ENCODE measurements at regions not wholly inside any gene's neighbourhood (a gene's known extent, or its start where the extent isn't known, plus 50 kb on each side); places are given as distances from the start of the nearest gene placed in this dataset.

DNA sequence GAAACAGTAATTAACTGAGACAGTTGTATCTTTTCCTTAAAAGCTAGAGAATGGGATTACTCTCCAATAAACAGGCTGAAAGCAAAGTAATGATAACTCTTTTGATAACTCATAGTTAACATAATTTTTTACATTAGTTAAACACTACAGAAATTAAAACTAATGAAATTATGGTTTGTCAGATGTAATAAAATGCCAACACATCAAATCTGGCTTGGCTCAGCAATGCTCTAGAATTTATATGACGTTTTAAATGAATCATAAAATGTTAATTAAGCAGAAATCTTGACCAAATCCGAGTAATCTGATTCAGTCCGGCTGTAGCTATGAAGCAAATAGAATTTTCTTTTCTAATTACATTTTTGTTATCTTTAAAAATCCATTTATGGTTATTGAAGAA, 244.2 kb upstream of the NR3C2 start:
- no peak for TF ChIP-seq CTCF (IDR thresholded peaks at IDR 0.05)
- Mint-ChIP-seq H3K36me3 (ENCODE audit: low read depth) (no peaks in the 10 kb centered on the region), H3K9me3 (no peaks in the 10 kb centered on the region), H3K4me1 (no peaks in the 10 kb centered on the region), H3K27ac (no peak overlapping the region), H3K4me3 (no peak overlapping the region), H3K27me3 (ENCODE audit: low read depth, poor library complexity) (peaks cover 8% of the 10 kb centered on the region)
- DNase-seq, result no peak

- TF ChIP-seq CTCF (IDR thresholded peaks at IDR 0.05), result no peak
- Mint-ChIP-seq H3K27me3 (ENCODE audit: low read depth, poor library complexity) (peaks cover 12% of the 10 kb centered on the region), H3K4me1 (no peaks in the 10 kb centered on the region)
Measured at GRCh38 chr4:148684638-148685037, 242.4 kb upstream of the NR3C2 start.

GRCh38 chr4:148680884-148681283, 238.7 kb upstream of the NR3C2 start:
- H3K36me3 Mint-ChIP-seq (ENCODE audit: low read depth), result no peaks in the 10 kb centered on the region
- H3K27me3 Mint-ChIP-seq (ENCODE audit: low read depth, poor library complexity), result peaks cover 12% of the 10 kb centered on the region
- H3K9me3 Mint-ChIP-seq, result no peaks in the 10 kb centered on the region
- no peak for DNase-seq
- H3K27ac Mint-ChIP-seq, result no peak overlapping the region
- H3K4me3 Mint-ChIP-seq, result no peak overlapping the region
- H3K4me1 Mint-ChIP-seq, result no peaks in the 10 kb centered on the region
- no peak for TF ChIP-seq CTCF (IDR thresholded peaks at IDR 0.05)

More at GRCh38 chr4:148684638-148685037, 242.4 kb upstream of the NR3C2 start:
- Mint-ChIP-seq H3K36me3 (ENCODE audit: low read depth) (no peaks in the 10 kb centered on the region), H3K9me3 (no peaks in the 10 kb centered on the region), H3K4me3 (no peak overlapping the region), H3K27ac (no peak overlapping the region)
- no peak for DNase-seq

GRCh38 chr4:148676344-148676743, 234.1 kb upstream of the NR3C2 start:
- no peak overlapping the region for H3K4me3 Mint-ChIP-seq
- no peak overlapping the region for H3K27ac Mint-ChIP-seq
- no peaks in the 10 kb centered on the region for H3K9me3 Mint-ChIP-seq
- peaks cover 4% of the 10 kb centered on the region for H3K27me3 Mint-ChIP-seq (ENCODE audit: low read depth, poor library complexity)
- H3K36me3 Mint-ChIP-seq (ENCODE audit: low read depth), result no peaks in the 10 kb centered on the region
- H3K4me1 Mint-ChIP-seq, result no peaks in the 10 kb centered on the region
- DNase-seq, result no peak
- no peak for TF ChIP-seq CTCF (IDR thresholded peaks at IDR 0.05)

GRCh38 chr4:148674876-148675275, 232.7 kb upstream of the NR3C2 start:
- Mint-ChIP-seq H3K9me3 (no peaks in the 10 kb centered on the region), H3K27ac (no peak overlapping the region), H3K36me3 (ENCODE audit: low read depth) (no peaks in the 10 kb centered on the region), H3K4me1 (no peaks in the 10 kb centered on the region), H3K27me3 (ENCODE audit: low read depth, poor library complexity) (no peaks in the 10 kb centered on the region), H3K4me3 (no peak overlapping the region)
- TF ChIP-seq CTCF (IDR thresholded peaks at IDR 0.05), result no peak
- no peak for DNase-seq

DNA sequence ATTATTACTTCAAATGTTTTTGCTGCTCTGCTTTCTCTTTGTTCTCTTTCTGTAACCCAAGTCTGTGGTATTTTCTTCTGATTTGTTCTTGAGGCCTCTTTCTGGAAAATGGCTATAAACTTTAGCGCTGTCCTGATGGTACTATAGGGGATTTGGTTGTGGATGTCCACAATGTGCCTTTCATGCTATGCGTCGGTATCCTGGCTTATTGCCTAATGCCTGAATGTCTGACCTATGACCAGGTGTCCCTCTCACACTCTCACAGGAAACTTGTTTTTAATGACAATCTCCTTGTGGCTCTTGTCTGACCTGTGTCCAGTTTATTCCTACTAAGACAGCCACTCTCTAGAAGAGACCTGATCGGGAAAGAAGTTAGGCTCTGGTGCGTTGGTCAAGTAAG, 222.4 kb upstream of the NR3C2 start:
- H3K4me3 Mint-ChIP-seq, result no peak overlapping the region
- H3K27ac Mint-ChIP-seq, result no peak overlapping the region
- TF ChIP-seq CTCF (IDR thresholded peaks at IDR 0.05), result no peak
- H3K36me3 Mint-ChIP-seq (ENCODE audit: low read depth), result no peaks in the 10 kb centered on the region
- no peak for DNase-seq
- H3K4me1 Mint-ChIP-seq, result no peaks in the 10 kb centered on the region
- peaks cover 3% of the 10 kb centered on the region for H3K27me3 Mint-ChIP-seq (ENCODE audit: low read depth, poor library complexity)
- H3K9me3 Mint-ChIP-seq, result no peaks in the 10 kb centered on the region

Data from nephron progenitor cell (in vitro differentiated cells).